ENCODE measurements at regions not wholly inside any gene's neighbourhood (a gene's known extent, or its start where the extent isn't known, plus 50 kb on each side); places are given as distances from the start of the nearest gene placed in this dataset.

DNA sequence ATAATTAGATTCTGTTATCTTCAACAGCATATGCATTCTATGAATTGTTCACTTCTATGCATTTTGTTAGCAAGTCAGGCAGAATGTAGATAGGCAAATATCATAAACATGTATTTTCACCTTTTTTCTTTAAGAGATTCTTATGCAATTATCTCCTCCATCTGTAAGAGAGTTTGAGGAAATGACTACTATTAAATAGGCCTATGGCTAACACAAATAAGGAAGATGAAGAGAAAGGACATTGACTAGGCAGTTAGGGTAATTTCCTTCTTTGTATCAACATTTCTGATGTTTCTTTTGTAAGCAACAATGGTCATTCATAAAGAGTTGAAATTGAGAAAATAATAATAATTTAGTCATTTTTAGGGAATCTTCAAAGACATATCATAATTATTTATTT lies 145.2 kb upstream of the CDH12 start:
- no peak for TF ChIP-seq YY1 (IDR thresholded peaks at IDR 0.05; ENCODE audit: insufficient read depth, insufficient read length)
- no peak for TF ChIP-seq ZNF274 (IDR thresholded peaks at IDR 0.05; ENCODE audit: low read depth, low read length)
- no peak for TF ChIP-seq SUZ12 (IDR thresholded peaks at IDR 0.05; ENCODE audit: extremely low read depth, insufficient read depth, insufficient read length)

Data from NT2/D1 (cell line).